GM12878 (cell line): ENCODE measurements at regions not wholly inside any gene's neighbourhood (a gene's known extent, or its start where the extent isn't known, plus 50 kb on each side); places are given as distances from the start of the nearest gene placed in this dataset.

Experiments used
- ATAC-seq: fragments of 200-7000 bp; cut with Tn5 transposase; 3 replicates; pipeline ENCODE4 v1.9.1; 2020; ENCODE audit warnings: mild to moderate bottlenecking, moderate library complexity
- BruUV-seq: library from RNA; stranded (reverse); fragments of 400-500 nt; replicated peaks from 2 replicates; lab custom pipeline; 2021; lab: Mats Ljungman, UMichigan
- CTCF ChIA-PET: fragments of 300-600 bp; sonication (Branson Sonifier 250); formaldehyde crosslinking; extraction: SDS; loops from one replicate; lab custom pipeline; 2021; ENCODE audit warnings: inconsistent platforms; lab: Yijun Ruan, JAX
- POLR2A ChIA-PET: fragments of 350-600 bp; formaldehyde crosslinking; extraction: SDS; loops from one replicate; lab custom pipeline; 2021; ENCODE audit warnings: inconsistent platforms; lab: Charles Lee
- RAD21 ChIA-PET: fragments of 300-600 bp; sonication (Branson Sonifier 250); formaldehyde crosslinking; loops from one replicate; lab custom pipeline; 2023; ENCODE audit warnings: antibody characterized with exemption; ENCODE audit not compliant: unreplicated experiment; lab: Charles Lee
- SMC1A ChIA-PET: fragments of 300-600 bp; sonication (Branson Sonifier 250); formaldehyde crosslinking; loops from one replicate; lab custom pipeline; 2023; ENCODE audit not compliant: unreplicated experiment, uncharacterized antibody; lab: Charles Lee
- DNase-seq: peaks from one replicate; pipeline ENCODE4 v3.0.0-alpha.2; 2011; ENCODE audit warnings: low read depth, low spot score
- FAIRE-seq: peaks from 3 replicates; lab custom pipeline; 2011; peaks lifted over from hg19 to GRCh38; lab: Jason Lieb, UNC
- H2AFZ ChIP-seq: 2 replicates; pipeline ENCODE4 v1.6.0; 2011; ENCODE audit warnings: low read depth, low read length, control low read depth; ENCODE audit not compliant: control insufficient read depth
- H3K27ac ChIP-seq: 2 replicates; pipeline ENCODE4 v1.5.1; 2011; ENCODE audit warnings: control low read depth; ENCODE audit not compliant: control insufficient read depth, insufficient read depth
- H3K27me3 ChIP-seq, 2 experiments: replicated peaks in 1 of 2; 2 replicates each; pipeline versions ENCODE4 v1.6.0 to v1.6.1; 2011; ENCODE audit warnings: low read length in 1 of 2; ENCODE audit not compliant: control insufficient read depth in 2 of 2, insufficient read depth in 2 of 2
- H3K36me3 ChIP-seq, 2 experiments: 2 replicates each; pipeline ENCODE4 v1.5.1; 2011; ENCODE audit warnings: low read length in 1 of 2; ENCODE audit not compliant: control insufficient read depth in 2 of 2, insufficient read depth in 2 of 2
- H3K4me1 ChIP-seq: 2 replicates; pipeline ENCODE4 v1.6.1; 2011; ENCODE audit warnings: mild to moderate bottlenecking, low read length, moderate library complexity, mixed read lengths; ENCODE audit not compliant: control insufficient read depth, insufficient read depth
- H3K4me2 ChIP-seq: 2 replicates; pipeline ENCODE4 v1.6.0; 2011; ENCODE audit warnings: control low read depth; ENCODE audit not compliant: control insufficient read depth, insufficient read depth
- H3K4me3 ChIP-seq: fragments of 200-600 bp; sonication (generic); 2 replicates; pipeline ENCODE4 v1.5.1; 2016
- H3K79me2 ChIP-seq: 2 replicates; pipeline ENCODE4 v1.6.0; 2011; ENCODE audit warnings: low read length; ENCODE audit not compliant: control insufficient read depth, insufficient read depth
- H3K9ac ChIP-seq: 2 replicates; pipeline ENCODE4 v1.8.0; 2011; ENCODE audit warnings: low read length, control low read depth, mixed read lengths; ENCODE audit not compliant: control insufficient read depth, insufficient read depth
- H3K9me3 ChIP-seq: replicated peaks from 3 replicates; pipeline ENCODE4 v1.5.1; 2011; ENCODE audit warnings: mild to moderate bottlenecking, low read length; ENCODE audit not compliant: control insufficient read depth, insufficient read depth
- H4K20me1 ChIP-seq: 2 replicates; pipeline ENCODE4 v1.6.0; 2011; ENCODE audit not compliant: control insufficient read depth, insufficient read depth
- CHD4 ChIP-seq: fragments of 200-600 bp; sonication (generic); IDR thresholded peaks from 2 replicates; pipeline ENCODE4 v1.6.1; 2016; ENCODE audit warnings: mild to moderate bottlenecking
- CREB1 ChIP-seq: IDR thresholded peaks from 2 replicates; pipeline ENCODE4 v1.6.1; 2012; ENCODE audit warnings: low read depth, mild to moderate bottlenecking, inconsistent platforms
- FOS ChIP-seq: IDR thresholded peaks from 3 replicates; pipeline ENCODE4 v1.6.1; 2011; ENCODE audit warnings: borderline replicate concordance; ENCODE audit not compliant: insufficient read length; ENCODE audit errors: extremely low read depth
- HCFC1 ChIP-seq: fragments of 150-350 bp; IDR thresholded peaks from 2 replicates; pipeline ENCODE4 v1.6.1; 2014; ENCODE audit warnings: low read length
- NR2C2 ChIP-seq: IDR thresholded peaks from 2 replicates; pipeline ENCODE4 v1.6.1; 2011; ENCODE audit warnings: borderline replicate concordance, low read depth; ENCODE audit not compliant: control insufficient read depth, insufficient read length
- RBBP5 ChIP-seq: fragments of 200-600 bp; sonication (generic); conservative IDR thresholded peaks from 2 replicates; pipeline ENCODE4 v1.6.1; 2016
- WGBS: methylation state at CpG from one replicate; pipeline ENCODE4 v1.1.6; 2016; ENCODE audit warnings: low lambda C conversion rate; ENCODE audit not compliant: insufficient replicate concordance, insufficient coverage; ENCODE audit errors: missing lambda C conversion rate; 5-methylcytosine and 5-hydroxymethylcytosine counted together
- in situ Hi-C: fragments of 300-500 bp; cut with MboI; formaldehyde crosslinking; loops from 9 replicates; pipeline ENCODE4 v1.14.3; 2018; ENCODE audit warnings: mixed read lengths
- intact Hi-C: fragments of 100-400 bp; cut with micrococcal nuclease; formaldehyde crosslinking; loops from one replicate; pipeline ENCODE4 v1.14.2; 2022; ENCODE audit not compliant: unreplicated experiment
- TF ChIP-seq, protein P1 (sequence below): fragments of 450-650 bp; IDR thresholded peaks from 2 replicates; pipeline ENCODE4 v1.6.1; 2016; ENCODE audit warnings: mild to moderate bottlenecking
- TF ChIP-seq, protein P2 (sequence below): fragments of 450-650 bp; IDR thresholded peaks from 2 replicates; pipeline ENCODE4 v1.6.1; 2016; ENCODE audit warnings: mild to moderate bottlenecking

DNA sequence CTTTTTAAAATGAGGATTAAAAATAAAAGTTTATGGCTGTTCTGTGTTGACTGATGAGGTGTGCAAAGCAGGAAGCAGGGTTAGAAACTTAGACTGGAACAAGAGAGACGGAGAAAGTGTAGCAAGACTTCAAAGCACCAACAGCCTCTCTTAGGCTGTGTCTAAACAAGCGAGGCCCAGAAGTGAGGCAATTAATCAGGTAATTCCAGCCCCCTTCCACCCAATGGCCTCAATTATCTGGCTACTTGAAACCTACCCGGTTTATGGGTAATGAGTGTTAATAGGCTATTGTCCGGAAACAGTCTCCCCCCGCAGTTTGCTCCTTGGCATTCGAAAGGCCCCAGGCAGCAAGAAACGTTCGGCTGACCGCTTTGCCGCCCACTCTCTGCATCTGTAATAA lies 171.7 kb upstream of the MYCN start:
- ChIA-PET POLR2A (no interaction called here), CTCF (no interaction called here)
- 29% methylated on average over 10 of the region's 10 CpGs for WGBS

More for the DNA sequence above, 171.7 kb upstream of the MYCN start:
- Histone ChIP-seq H3K9ac (no peak overlapping the region), H2AFZ (no peak overlapping the region), H3K4me2 (no peak overlapping the region), H3K9me3 (no peaks in the 10 kb centered on the region), H3K79me2 (no peaks in the 10 kb centered on the region), H3K4me1 (no peaks in the 10 kb centered on the region), H3K4me3 (no peak overlapping the region), H3K36me3 (no peaks in the 10 kb centered on the region), H3K27me3 (peaks cover 0 to 4% of the 10 kb centered on the region in 2 experiments; a peak in 2 of 4 replicates), H3K27ac (no peak overlapping the region), H4K20me1 (no peaks in the 10 kb centered on the region)
- SMC1A ChIA-PET = no interaction called here
- intact Hi-C loops = no loop called here
- no TSS peak for BruUV-seq
- FAIRE-seq (no peak), DNase-seq (no peak), ATAC-seq (no peak)
- RAD21 ChIA-PET = no interaction called here
- in situ Hi-C loops = no loop called here
- TF ChIP-seq, protein P1, sequence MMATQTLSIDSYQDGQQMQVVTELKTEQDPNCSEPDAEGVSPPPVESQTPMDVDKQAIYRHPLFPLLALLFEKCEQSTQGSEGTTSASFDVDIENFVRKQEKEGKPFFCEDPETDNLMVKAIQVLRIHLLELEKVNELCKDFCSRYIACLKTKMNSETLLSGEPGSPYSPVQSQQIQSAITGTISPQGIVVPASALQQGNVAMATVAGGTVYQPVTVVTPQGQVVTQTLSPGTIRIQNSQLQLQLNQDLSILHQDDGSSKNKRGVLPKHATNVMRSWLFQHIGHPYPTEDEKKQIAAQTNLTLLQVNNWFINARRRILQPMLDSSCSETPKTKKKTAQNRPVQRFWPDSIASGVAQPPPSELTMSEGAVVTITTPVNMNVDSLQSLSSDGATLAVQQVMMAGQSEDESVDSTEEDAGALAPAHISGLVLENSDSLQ = no peak
- TF ChIP-seq NR2C2 (no peak), RBBP5 (no peak), CREB1 (no peak), FOS (no peak), HCFC1 (no peak), CHD4 (no peak)
- TF ChIP-seq, protein P2, sequence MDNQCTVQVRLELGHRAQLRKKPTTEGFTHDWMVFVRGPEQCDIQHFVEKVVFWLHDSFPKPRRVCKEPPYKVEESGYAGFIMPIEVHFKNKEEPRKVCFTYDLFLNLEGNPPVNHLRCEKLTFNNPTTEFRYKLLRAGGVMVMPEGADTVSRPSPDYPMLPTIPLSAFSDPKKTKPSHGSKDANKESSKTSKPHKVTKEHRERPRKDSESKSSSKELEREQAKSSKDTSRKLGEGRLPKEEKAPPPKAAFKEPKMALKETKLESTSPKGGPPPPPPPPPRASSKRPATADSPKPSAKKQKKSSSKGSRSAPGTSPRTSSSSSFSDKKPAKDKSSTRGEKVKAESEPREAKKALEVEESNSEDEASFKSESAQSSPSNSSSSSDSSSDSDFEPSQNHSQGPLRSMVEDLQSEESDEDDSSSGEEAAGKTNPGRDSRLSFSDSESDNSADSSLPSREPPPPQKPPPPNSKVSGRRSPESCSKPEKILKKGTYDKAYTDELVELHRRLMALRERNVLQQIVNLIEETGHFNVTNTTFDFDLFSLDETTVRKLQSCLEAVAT = no peak
- TF ChIP-seq, all 136 proteins: peak for 0
